ENCODE measurements at regions not wholly inside any gene's neighbourhood (a gene's known extent, or its start where the extent isn't known, plus 50 kb on each side); places are given as distances from the start of the nearest gene placed in this dataset.

GRCh38 chr16:51565184-51565583 lies 414.1 kb upstream of the SALL1 start:
- no TSS peak for BruUV-seq (replicated peaks)
- H3K79me2 ChIP-seq (ENCODE audit: control insufficient read depth, insufficient read depth, low read length) = no peaks in the 10 kb centered on the region
- no peak overlapping the region for H3K9ac ChIP-seq (replicated peaks; ENCODE audit: extremely low read depth, insufficient read depth, low read length)
- H3K9me3 ChIP-seq (replicated peaks; ENCODE audit: control insufficient read depth, insufficient read depth, low read length) = no peaks in the 10 kb centered on the region
- dilution Hi-C loops (cut with MboI; ENCODE audit: extremely low pct_ligation_motif_present, low sequenced_read_pairs) = no loop called here
- no peak for TF ChIP-seq GATA2 (IDR thresholded peaks at IDR 0.05; ENCODE audit: insufficient read depth, insufficient read length, low read depth, low read length)
- TF ChIP-seq POLR2A (IDR thresholded peaks at IDR 0.05; ENCODE audit: low read depth, low read length) = no peak
- TF ChIP-seq CTCF (IDR thresholded peaks at IDR 0.05; ENCODE audit: extremely low read depth in 1 of 2, insufficient read depth in 1 of 2, low read depth in 1 of 2, low read length in 2 of 2) = no peak
- TF ChIP-seq, protein P1, sequence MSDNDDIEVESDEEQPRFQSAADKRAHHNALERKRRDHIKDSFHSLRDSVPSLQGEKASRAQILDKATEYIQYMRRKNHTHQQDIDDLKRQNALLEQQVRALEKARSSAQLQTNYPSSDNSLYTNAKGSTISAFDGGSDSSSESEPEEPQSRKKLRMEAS (IDR thresholded peaks at IDR 0.05; ENCODE audit: insufficient read depth, insufficient read length) = no peak
- TF ChIP-seq FOS (IDR thresholded peaks at IDR 0.05; ENCODE audit: borderline replicate concordance, insufficient read depth, low read length) = no peak
- no peak for TF ChIP-seq MYC (IDR thresholded peaks at IDR 0.05; ENCODE audit: low read depth, low read length)
- TF ChIP-seq POLR2AphosphoS5 (IDR thresholded peaks at IDR 0.05; ENCODE audit: insufficient read depth, low read depth, low read length) = no peak
- TF ChIP-seq JUN (IDR thresholded peaks at IDR 0.05; ENCODE audit: borderline replicate concordance, insufficient read depth, insufficient read length, low read depth) = no peak
- TF ChIP-seq EZH2 (IDR thresholded peaks at IDR 0.05; ENCODE audit: borderline replicate concordance, low read depth, low read length, severe bottlenecking) = no peak
- no peak for DNase-seq (ENCODE audit: low read depth, low spot score)
- no peaks in the 10 kb centered on the region for H3K36me3 ChIP-seq (ENCODE audit: control insufficient read depth in 2 of 2, extremely low read depth in 1 of 2, insufficient read depth in 2 of 2, low read length in 2 of 2)
- FAIRE-seq = no peak
- no peak overlapping the region for H2AFZ ChIP-seq (ENCODE audit: low read depth, low read length)
- no peak overlapping the region for H3K4me2 ChIP-seq (ENCODE audit: insufficient read depth, low read length)
- POLR2A ChIA-PET = no interaction called here
- H3K27me3 ChIP-seq (ENCODE audit: control insufficient read depth in 2 of 2, insufficient read depth in 2 of 2, low read length in 2 of 2) = no peaks in the 10 kb centered on the region
- intact Hi-C loops (cut with micrococcal nuclease) = no loop called here
- no peak overlapping the region for H3K4me3 ChIP-seq (replicated peaks in 1 of 3; ENCODE audit: insufficient read depth in 1 of 3, low read depth in 1 of 3, low read length in 3 of 3)
- CTCF ChIA-PET = no interaction called here
- H3K27ac ChIP-seq (ENCODE audit: insufficient read depth, low read depth, low read length) = no peak overlapping the region
- no peaks in the 10 kb centered on the region for H4K20me1 ChIP-seq (replicated peaks; ENCODE audit: control insufficient read depth, extremely low read depth, insufficient read depth, low read length)
- no peaks in the 10 kb centered on the region for H3K9me1 ChIP-seq (replicated peaks; ENCODE audit: control insufficient read depth, extremely low read depth, insufficient read depth, low read length)
- H3K4me1 ChIP-seq (ENCODE audit: control insufficient read depth, extremely low read depth, insufficient read depth, low read length) = peaks cover 15% of the 10 kb centered on the region

Data from endothelial cell of umbilical vein (primary cell).